Panc1 (cell line): ENCODE measurements at regions not wholly inside any gene's neighbourhood (a gene's known extent, or its start where the extent isn't known, plus 50 kb on each side); places are given as distances from the start of the nearest gene placed in this dataset.

Source experiments
- CTCF ChIP-seq: fragments of 450-650 bp; IDR thresholded peaks from 2 replicates; pipeline ENCODE4 v1.5.1; 2017; ENCODE audit warnings: mild to moderate bottlenecking
- POLR2AphosphoS5 ChIP-seq: IDR thresholded peaks from 2 replicates; pipeline ENCODE4 v1.6.1; 2012; ENCODE audit warnings: mild to moderate bottlenecking, low read depth, low read length, moderate library complexity
- TF ChIP-seq, protein P1 (sequence below), 2 experiments: IDR thresholded peaks; 2 replicates each; pipeline ENCODE4 v1.6.1; 2011 to 2012; ENCODE audit warnings: low read depth in 2 of 2, control low read depth in 1 of 2, low read length in 1 of 2, mild to moderate bottlenecking in 1 of 2, moderate library complexity in 1 of 2; ENCODE audit not compliant: insufficient read depth in 1 of 2

DNA sequence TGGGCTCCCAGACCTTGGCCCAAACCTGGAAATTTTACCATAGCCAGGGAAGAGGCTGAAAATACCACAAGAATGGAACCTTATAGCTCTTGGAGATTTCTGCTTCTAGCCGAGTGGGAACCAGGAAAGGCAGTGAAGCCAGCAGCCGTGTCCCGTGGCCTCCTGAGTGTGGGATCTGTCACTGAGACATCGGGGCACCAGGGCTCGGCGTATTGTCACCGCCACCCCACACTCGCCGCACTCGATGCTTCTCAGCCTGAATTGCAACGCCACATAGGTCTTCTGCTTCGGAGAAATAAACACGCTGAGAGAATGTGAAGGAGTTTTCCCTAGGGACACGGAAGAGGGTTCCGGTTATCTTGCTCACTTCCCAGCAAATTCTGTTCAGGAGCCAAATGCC, 61.5 kb downstream of the DLL1 start:
- TF ChIP-seq CTCF (no peak), POLR2AphosphoS5 (no peak)
- TF ChIP-seq, protein P1, sequence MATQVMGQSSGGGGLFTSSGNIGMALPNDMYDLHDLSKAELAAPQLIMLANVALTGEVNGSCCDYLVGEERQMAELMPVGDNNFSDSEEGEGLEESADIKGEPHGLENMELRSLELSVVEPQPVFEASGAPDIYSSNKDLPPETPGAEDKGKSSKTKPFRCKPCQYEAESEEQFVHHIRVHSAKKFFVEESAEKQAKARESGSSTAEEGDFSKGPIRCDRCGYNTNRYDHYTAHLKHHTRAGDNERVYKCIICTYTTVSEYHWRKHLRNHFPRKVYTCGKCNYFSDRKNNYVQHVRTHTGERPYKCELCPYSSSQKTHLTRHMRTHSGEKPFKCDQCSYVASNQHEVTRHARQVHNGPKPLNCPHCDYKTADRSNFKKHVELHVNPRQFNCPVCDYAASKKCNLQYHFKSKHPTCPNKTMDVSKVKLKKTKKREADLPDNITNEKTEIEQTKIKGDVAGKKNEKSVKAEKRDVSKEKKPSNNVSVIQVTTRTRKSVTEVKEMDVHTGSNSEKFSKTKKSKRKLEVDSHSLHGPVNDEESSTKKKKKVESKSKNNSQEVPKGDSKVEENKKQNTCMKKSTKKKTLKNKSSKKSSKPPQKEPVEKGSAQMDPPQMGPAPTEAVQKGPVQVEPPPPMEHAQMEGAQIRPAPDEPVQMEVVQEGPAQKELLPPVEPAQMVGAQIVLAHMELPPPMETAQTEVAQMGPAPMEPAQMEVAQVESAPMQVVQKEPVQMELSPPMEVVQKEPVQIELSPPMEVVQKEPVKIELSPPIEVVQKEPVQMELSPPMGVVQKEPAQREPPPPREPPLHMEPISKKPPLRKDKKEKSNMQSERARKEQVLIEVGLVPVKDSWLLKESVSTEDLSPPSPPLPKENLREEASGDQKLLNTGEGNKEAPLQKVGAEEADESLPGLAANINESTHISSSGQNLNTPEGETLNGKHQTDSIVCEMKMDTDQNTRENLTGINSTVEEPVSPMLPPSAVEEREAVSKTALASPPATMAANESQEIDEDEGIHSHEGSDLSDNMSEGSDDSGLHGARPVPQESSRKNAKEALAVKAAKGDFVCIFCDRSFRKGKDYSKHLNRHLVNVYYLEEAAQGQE (IDR thresholded peaks at IDR 0.05; ENCODE audit: insufficient read depth in 1 of 2, low read depth in 2 of 2, low read length in 1 of 2): no peak
